GM10266 (cell line): ENCODE measurements at regions not wholly inside any gene's neighbourhood (a gene's known extent, or its start where the extent isn't known, plus 50 kb on each side); places are given as distances from the start of the nearest gene placed in this dataset.

Source experiments
- DNase-seq: peaks from one replicate; pipeline ENCODE4 v3.0.0; 2012; ENCODE audit errors: extremely low spot score
- CTCF ChIP-seq: IDR thresholded peaks from 2 replicates; pipeline ENCODE4 v1.5.1; 2012; ENCODE audit warnings: mild to moderate bottlenecking, low read depth; ENCODE audit not compliant: control insufficient read depth, insufficient read depth; ENCODE audit errors: missing control alignments

GRCh38 chr12:34368079-34368478, 345.8 kb downstream of the ALG10 start:
- DNase-seq, result no peak
- TF ChIP-seq CTCF, result no peak

GRCh38 chr12:34371050-34371449, 348.8 kb downstream of the ALG10 start:
- DNase-seq, result no peak
- no peak for TF ChIP-seq CTCF

GRCh38 chr12:34372003-34372402, 349.7 kb downstream of the ALG10 start:
- DNase-seq, result no peak
- no peak for TF ChIP-seq CTCF

- DNase-seq, result no peak
- no peak for TF ChIP-seq CTCF
Observed at GRCh38 chr12:34373926-34374325, 351.6 kb downstream of the ALG10 start.

- no peak for TF ChIP-seq CTCF
- DNase-seq, result no peak
Observed at GRCh38 chr12:34376133-34376799, 354.0 kb downstream of the ALG10 start.

GRCh38 chr12:34377243-34378035, 355.1 kb downstream of the ALG10 start:
- DNase-seq, result no peak
- no peak for TF ChIP-seq CTCF

GRCh38 chr12:34379142-34379541, 356.8 kb downstream of the ALG10 start:
- no peak for TF ChIP-seq CTCF
- no peak for DNase-seq
